ENCODE measurements at regions not wholly inside any gene's neighbourhood (a gene's known extent, or its start where the extent isn't known, plus 50 kb on each side); places are given as distances from the start of the nearest gene placed in this dataset.

DNA sequence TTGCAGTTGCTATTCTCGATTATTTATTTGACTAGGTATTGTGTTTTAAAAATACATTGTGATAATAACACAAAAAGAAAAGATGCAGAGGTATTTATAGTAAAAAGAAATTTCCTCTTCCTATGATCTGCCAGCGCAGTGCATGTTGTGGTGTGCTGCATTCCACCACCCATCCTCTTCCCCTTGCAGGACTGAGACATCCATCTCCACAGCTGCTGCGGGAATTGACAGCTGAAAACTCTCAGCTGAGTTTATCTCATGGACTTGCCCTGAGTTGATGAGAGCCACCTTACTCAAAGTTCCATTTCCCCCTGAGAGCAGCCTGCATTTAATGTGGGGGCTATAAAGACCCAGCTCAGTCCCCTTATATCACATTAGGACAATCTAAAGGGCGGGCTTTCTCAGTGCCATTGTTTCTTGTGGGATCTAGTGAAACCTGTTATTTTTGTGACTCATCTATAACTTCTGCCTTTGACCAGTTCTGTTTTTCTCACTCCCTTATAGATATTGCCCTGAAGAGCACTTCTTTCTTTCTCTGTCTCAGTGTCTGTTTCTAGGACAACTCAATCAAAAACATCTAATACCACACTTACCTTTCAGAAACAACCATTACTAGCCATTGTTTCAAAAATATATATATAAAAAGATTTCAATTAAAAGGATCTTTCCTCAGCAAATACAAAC, 698.5 kb downstream of the NR4A2 start:
- H3K4me1 Mint-ChIP-seq (ENCODE audit: low read depth): no peaks in the 10 kb centered on the region
- no peaks in the 10 kb centered on the region for H3K9me3 Mint-ChIP-seq (ENCODE audit: low read depth)
- no peaks in the 10 kb centered on the region for H3K27me3 Mint-ChIP-seq (ENCODE audit: low read depth)
- no peak for DNase-seq (ENCODE audit: low spot score)
- TF ChIP-seq, protein P1, sequence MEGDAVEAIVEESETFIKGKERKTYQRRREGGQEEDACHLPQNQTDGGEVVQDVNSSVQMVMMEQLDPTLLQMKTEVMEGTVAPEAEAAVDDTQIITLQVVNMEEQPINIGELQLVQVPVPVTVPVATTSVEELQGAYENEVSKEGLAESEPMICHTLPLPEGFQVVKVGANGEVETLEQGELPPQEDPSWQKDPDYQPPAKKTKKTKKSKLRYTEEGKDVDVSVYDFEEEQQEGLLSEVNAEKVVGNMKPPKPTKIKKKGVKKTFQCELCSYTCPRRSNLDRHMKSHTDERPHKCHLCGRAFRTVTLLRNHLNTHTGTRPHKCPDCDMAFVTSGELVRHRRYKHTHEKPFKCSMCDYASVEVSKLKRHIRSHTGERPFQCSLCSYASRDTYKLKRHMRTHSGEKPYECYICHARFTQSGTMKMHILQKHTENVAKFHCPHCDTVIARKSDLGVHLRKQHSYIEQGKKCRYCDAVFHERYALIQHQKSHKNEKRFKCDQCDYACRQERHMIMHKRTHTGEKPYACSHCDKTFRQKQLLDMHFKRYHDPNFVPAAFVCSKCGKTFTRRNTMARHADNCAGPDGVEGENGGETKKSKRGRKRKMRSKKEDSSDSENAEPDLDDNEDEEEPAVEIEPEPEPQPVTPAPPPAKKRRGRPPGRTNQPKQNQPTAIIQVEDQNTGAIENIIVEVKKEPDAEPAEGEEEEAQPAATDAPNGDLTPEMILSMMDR (IDR thresholded peaks at IDR 0.05): no peak
- no peak overlapping the region for H3K27ac Mint-ChIP-seq (ENCODE audit: unreplicated experiment)
- H3K36me3 Mint-ChIP-seq (ENCODE audit: low read depth): no peaks in the 10 kb centered on the region
- no peak overlapping the region for H3K4me3 Mint-ChIP-seq (ENCODE audit: unreplicated experiment)

- no peak overlapping the region for H3K4me3 Mint-ChIP-seq (ENCODE audit: unreplicated experiment)
Observed at GRCh38 chr2:155633060-155633839, 699.3 kb downstream of the NR4A2 start.

GRCh38 chr2:155630760-155631159, 701.8 kb downstream of the NR4A2 start:
- Mint-ChIP-seq H3K27ac (ENCODE audit: unreplicated experiment) (no peak overlapping the region), H3K4me1 (ENCODE audit: low read depth) (no peaks in the 10 kb centered on the region), H3K27me3 (ENCODE audit: low read depth) (no peaks in the 10 kb centered on the region), H3K4me3 (ENCODE audit: unreplicated experiment) (no peak overlapping the region), H3K9me3 (ENCODE audit: low read depth) (no peaks in the 10 kb centered on the region), H3K36me3 (ENCODE audit: low read depth) (no peaks in the 10 kb centered on the region)
- no peak for DNase-seq (ENCODE audit: low spot score)
- TF ChIP-seq, protein P1 (IDR thresholded peaks at IDR 0.05): no peak

More at GRCh38 chr2:155633060-155633839, 699.3 kb downstream of the NR4A2 start:
- no peak for DNase-seq (ENCODE audit: low spot score)
- TF ChIP-seq, protein P1 (IDR thresholded peaks at IDR 0.05): no peak
- no peaks in the 10 kb centered on the region for H3K4me1 Mint-ChIP-seq (ENCODE audit: low read depth)
- H3K27me3 Mint-ChIP-seq (ENCODE audit: low read depth): no peaks in the 10 kb centered on the region
- H3K27ac Mint-ChIP-seq (ENCODE audit: unreplicated experiment): no peak overlapping the region
- no peaks in the 10 kb centered on the region for H3K9me3 Mint-ChIP-seq (ENCODE audit: low read depth)
- H3K36me3 Mint-ChIP-seq (ENCODE audit: low read depth): no peaks in the 10 kb centered on the region

GRCh38 chr2:155622443-155622842, 710.1 kb downstream of the NR4A2 start:
- Mint-ChIP-seq H3K4me1 (ENCODE audit: low read depth) (no peaks in the 10 kb centered on the region), H3K27ac (ENCODE audit: unreplicated experiment) (no peak overlapping the region), H3K36me3 (ENCODE audit: low read depth) (no peaks in the 10 kb centered on the region), H3K4me3 (ENCODE audit: unreplicated experiment) (no peak overlapping the region), H3K27me3 (ENCODE audit: low read depth) (no peaks in the 10 kb centered on the region), H3K9me3 (ENCODE audit: low read depth) (no peaks in the 10 kb centered on the region)
- no peak for DNase-seq (ENCODE audit: low spot score)
- TF ChIP-seq, protein P1 (IDR thresholded peaks at IDR 0.05): no peak

GRCh38 chr2:155600914-155601760, 731.4 kb downstream of the NR4A2 start:
- no peaks in the 10 kb centered on the region for H3K4me1 Mint-ChIP-seq (ENCODE audit: low read depth)
- H3K36me3 Mint-ChIP-seq (ENCODE audit: low read depth): no peaks in the 10 kb centered on the region
- H3K4me3 Mint-ChIP-seq (ENCODE audit: unreplicated experiment): no peak overlapping the region

More at GRCh38 chr2:155600914-155601760, 731.4 kb downstream of the NR4A2 start:
- TF ChIP-seq, protein P1 (IDR thresholded peaks at IDR 0.05): no peak
- DNase-seq (ENCODE audit: low spot score): peak; percentile 57
- H3K27ac Mint-ChIP-seq (ENCODE audit: unreplicated experiment): no peak overlapping the region
- no peaks in the 10 kb centered on the region for H3K27me3 Mint-ChIP-seq (ENCODE audit: low read depth)
- H3K9me3 Mint-ChIP-seq (ENCODE audit: low read depth): peaks cover 21% of the 10 kb centered on the region

All from chondrocyte (in vitro differentiated cells).